ENCODE measurements at regions not wholly inside any gene's neighbourhood (a gene's known extent, or its start where the extent isn't known, plus 50 kb on each side); places are given as distances from the start of the nearest gene placed in this dataset.

DNA sequence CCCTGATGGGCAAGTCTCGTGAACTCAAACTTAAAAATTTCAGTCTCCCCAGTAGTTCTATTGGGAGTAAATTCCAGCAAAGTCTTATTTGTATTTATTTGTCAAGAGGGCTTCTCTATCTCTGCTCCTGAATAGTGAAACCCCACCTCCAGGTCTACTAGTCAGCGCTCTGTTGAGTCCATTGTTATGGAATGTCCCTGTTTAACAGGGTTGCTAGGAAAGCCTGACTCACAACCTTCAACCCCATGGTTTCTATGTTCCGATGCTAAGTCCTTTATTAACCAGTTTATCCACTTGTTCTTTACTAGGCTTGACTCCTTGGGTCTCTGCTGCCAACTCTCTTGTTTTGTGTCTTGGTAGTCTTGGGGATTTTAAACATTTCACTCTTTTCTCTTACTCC, 250.7 kb upstream of the MYOCD start:
- Histone ChIP-seq H3K4me3 (no peak overlapping the region), H3K9me3 (no peaks in the 10 kb centered on the region), H3K4me1 (no peaks in the 10 kb centered on the region), H3K27ac (no peak overlapping the region), H3K36me3 (no peaks in the 10 kb centered on the region), H3K27me3 (no peaks in the 10 kb centered on the region)
- intact Hi-C loops (cut with DNase I): no loop called here
- TF ChIP-seq POLR2AphosphoS5 (IDR thresholded peaks at IDR 0.05; ENCODE audit: insufficient read depth in 1 of 2, low read depth in 1 of 2) (no peak), CTCF (IDR thresholded peaks at IDR 0.05) (no peak)
- DNase-seq (ENCODE audit: extremely low spot score in 2 of 2): no peak

- Histone ChIP-seq H3K27ac (no peak overlapping the region), H3K36me3 (no peaks in the 10 kb centered on the region), H3K27me3 (no peaks in the 10 kb centered on the region), H3K9me3 (no peaks in the 10 kb centered on the region), H3K4me1 (no peaks in the 10 kb centered on the region), H3K4me3 (no peak overlapping the region)
- DNase-seq (ENCODE audit: extremely low spot score in 2 of 2): no peak
- intact Hi-C loops (cut with DNase I): no loop called here
- TF ChIP-seq POLR2AphosphoS5 (IDR thresholded peaks at IDR 0.05; ENCODE audit: insufficient read depth in 1 of 2, low read depth in 1 of 2) (no peak), CTCF (IDR thresholded peaks at IDR 0.05) (no peak), POLR2A (IDR thresholded peaks at IDR 0.05) (no peak)
Observed at GRCh38 chr17:12421077-12421476, 244.6 kb upstream of the MYOCD start.

DNA sequence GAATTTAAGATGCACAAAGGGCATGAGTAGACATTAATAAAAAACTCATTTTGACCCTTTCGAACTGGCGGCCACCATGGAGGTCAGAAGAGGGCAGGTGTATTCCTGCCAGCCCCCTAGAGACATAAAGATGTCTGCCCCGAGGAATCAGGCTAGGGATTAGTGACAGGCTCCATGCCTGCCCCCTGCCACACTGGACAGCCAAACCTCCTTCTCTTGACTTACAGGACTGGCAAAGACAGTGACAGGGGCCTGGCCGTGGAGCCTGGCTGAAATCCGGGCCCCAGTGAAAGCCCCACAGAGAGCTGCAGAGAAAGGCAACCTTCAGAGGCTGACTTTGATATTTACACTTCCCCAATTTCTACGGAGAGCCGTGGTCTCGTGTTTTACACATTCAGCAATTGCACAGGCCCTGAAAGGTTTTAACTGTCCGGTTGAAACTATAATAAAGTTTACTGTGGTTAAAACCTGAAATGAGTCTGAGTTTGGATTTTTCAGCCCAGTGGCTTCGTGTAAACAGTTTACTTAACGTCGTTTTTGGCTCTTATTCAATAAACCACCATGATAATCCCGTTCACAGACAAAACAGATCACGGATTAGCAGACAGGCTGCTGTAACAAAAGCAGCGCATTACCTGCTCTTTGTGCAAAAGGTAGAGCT, 243.9 kb upstream of the MYOCD start:
- no peak for TF ChIP-seq POLR2A (IDR thresholded peaks at IDR 0.05)
- TF ChIP-seq POLR2AphosphoS5 (IDR thresholded peaks at IDR 0.05; ENCODE audit: insufficient read depth in 1 of 2, low read depth in 1 of 2): no peak
- TF ChIP-seq CTCF (IDR thresholded peaks at IDR 0.05): no peak
- H3K9me3 ChIP-seq: no peaks in the 10 kb centered on the region
- H3K4me1 ChIP-seq: no peaks in the 10 kb centered on the region
- H3K27ac ChIP-seq: no peak overlapping the region
- intact Hi-C loops (cut with DNase I): no loop called here
- no peak for DNase-seq (ENCODE audit: extremely low spot score in 2 of 2)
- no peak overlapping the region for H3K4me3 ChIP-seq
- H3K36me3 ChIP-seq: no peaks in the 10 kb centered on the region
- H3K27me3 ChIP-seq: no peaks in the 10 kb centered on the region

- no peaks in the 10 kb centered on the region for H3K27me3 ChIP-seq
- H3K4me3 ChIP-seq: no peak overlapping the region
- no peaks in the 10 kb centered on the region for H3K9me3 ChIP-seq
- no peaks in the 10 kb centered on the region for H3K36me3 ChIP-seq
- DNase-seq (ENCODE audit: extremely low spot score in 2 of 2): no peak
- intact Hi-C loops (cut with DNase I): no loop called here
- H3K4me1 ChIP-seq: no peaks in the 10 kb centered on the region
- no peak overlapping the region for H3K27ac ChIP-seq
- TF ChIP-seq POLR2A (IDR thresholded peaks at IDR 0.05) (no peak), POLR2AphosphoS5 (IDR thresholded peaks at IDR 0.05; ENCODE audit: insufficient read depth in 1 of 2, low read depth in 1 of 2) (no peak), CTCF (IDR thresholded peaks at IDR 0.05) (no peak)
Observed at GRCh38 chr17:12422651-12423050, 243.0 kb upstream of the MYOCD start.

DNA sequence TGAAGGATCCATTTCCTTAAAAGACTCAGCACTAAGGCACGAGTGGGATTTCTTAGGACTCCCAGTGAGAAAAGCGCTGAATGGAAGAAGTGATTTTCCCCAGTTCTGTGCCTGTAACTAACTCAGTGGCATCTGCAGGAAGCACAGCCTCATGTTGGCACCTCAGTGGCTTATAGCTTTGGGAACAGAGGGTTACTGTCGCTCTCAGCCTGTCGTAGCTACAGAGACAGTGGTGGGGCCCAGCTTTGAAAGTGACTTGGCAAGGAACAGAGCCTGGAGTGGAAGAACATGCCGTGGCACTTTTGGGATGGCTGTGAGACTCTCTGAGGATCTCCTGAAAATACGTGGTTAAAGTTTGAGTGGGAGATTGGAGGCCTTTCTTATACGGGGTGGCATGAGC, 242.4 kb upstream of the MYOCD start:
- no peaks in the 10 kb centered on the region for H3K27me3 ChIP-seq
- no peaks in the 10 kb centered on the region for H3K4me1 ChIP-seq
- no peaks in the 10 kb centered on the region for H3K9me3 ChIP-seq
- no peaks in the 10 kb centered on the region for H3K36me3 ChIP-seq
- no peak overlapping the region for H3K4me3 ChIP-seq
- H3K27ac ChIP-seq: no peak overlapping the region
- no peak for DNase-seq (ENCODE audit: extremely low spot score in 2 of 2)
- intact Hi-C loops (cut with DNase I): no loop called here
- no peak for TF ChIP-seq POLR2AphosphoS5 (IDR thresholded peaks at IDR 0.05; ENCODE audit: insufficient read depth in 1 of 2, low read depth in 1 of 2)
- no peak for TF ChIP-seq POLR2A (IDR thresholded peaks at IDR 0.05)
- no peak for TF ChIP-seq CTCF (IDR thresholded peaks at IDR 0.05)
